ENCODE measurements at regions not wholly inside any gene's neighbourhood (a gene's known extent, or its start where the extent isn't known, plus 50 kb on each side); places are given as distances from the start of the nearest gene placed in this dataset.

DNA sequence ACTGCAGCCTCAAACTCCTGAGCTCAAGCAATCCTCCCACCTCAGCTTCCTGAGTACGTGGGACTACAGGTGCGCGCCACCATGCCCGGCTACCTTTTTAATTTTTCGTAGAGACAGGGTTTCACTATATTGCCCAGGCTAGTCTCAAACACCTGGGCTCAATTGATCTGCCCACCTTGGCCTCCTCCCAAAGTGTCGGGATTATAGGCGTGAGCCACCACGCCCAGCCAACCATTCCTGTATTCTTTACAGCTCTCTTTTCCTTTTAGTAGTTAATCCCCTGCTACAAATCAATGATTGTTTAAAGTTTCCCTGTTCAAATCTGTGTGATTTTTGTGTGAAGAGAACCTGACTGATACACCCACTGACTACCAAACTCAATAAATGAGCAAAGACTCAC lies 75.4 kb upstream of the SVIL start:
- TF ChIP-seq, protein P1, sequence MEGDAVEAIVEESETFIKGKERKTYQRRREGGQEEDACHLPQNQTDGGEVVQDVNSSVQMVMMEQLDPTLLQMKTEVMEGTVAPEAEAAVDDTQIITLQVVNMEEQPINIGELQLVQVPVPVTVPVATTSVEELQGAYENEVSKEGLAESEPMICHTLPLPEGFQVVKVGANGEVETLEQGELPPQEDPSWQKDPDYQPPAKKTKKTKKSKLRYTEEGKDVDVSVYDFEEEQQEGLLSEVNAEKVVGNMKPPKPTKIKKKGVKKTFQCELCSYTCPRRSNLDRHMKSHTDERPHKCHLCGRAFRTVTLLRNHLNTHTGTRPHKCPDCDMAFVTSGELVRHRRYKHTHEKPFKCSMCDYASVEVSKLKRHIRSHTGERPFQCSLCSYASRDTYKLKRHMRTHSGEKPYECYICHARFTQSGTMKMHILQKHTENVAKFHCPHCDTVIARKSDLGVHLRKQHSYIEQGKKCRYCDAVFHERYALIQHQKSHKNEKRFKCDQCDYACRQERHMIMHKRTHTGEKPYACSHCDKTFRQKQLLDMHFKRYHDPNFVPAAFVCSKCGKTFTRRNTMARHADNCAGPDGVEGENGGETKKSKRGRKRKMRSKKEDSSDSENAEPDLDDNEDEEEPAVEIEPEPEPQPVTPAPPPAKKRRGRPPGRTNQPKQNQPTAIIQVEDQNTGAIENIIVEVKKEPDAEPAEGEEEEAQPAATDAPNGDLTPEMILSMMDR (IDR thresholded peaks at IDR 0.05; ENCODE audit: borderline replicate concordance, extremely low read depth, low read length, poor library complexity, severe bottlenecking) = no peak
- no peak for TF ChIP-seq EZH2 (IDR thresholded peaks at IDR 0.05; ENCODE audit: borderline replicate concordance, low read depth, low read length, severe bottlenecking)

Data from DND-41 (cell line).